Esophagus mucosa (tissue), 1 donor: ENCODE measurements at regions not wholly inside any gene's neighbourhood (a gene's known extent, or its start where the extent isn't known, plus 50 kb on each side); places are given as distances from the start of the nearest gene placed in this dataset.

ENCODE experiments used
- ATAC-seq: fragments of 200-7000 bp; cut with Tn5 transposase; one replicate; pipeline ENCODE4 v1.9.1; 2020
- donor health status: DM: yes; HTN: yes; CAD: no.

- ATAC-seq: no peak
Measured at GRCh38 chr6:152905551-152906299, 77.1 kb downstream of the FBXO5 start.

GRCh38 chr6:152909241-152909640, 73.6 kb downstream of the FBXO5 start:
- ATAC-seq: no peak

DNA sequence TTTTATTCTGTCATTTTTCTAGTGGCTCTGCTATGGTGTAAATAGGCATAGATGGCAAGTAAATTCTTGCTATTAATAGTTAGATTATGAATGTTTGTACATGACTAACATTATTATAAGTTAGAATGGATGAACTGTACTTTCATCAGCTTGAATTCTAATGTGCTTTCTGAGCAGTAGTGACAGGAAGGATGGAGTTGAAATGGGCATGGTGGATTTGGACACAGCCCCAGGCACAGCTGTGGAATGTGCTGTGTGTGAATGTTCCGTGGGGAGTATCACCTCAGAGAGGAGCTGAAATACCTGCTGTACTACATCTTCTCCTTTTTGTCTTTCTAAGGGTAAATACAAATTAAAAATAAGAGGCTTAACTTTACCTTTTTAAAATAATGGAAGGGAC, 66.8 kb downstream of the FBXO5 start:
- ATAC-seq: peak; percentile 86

DNA sequence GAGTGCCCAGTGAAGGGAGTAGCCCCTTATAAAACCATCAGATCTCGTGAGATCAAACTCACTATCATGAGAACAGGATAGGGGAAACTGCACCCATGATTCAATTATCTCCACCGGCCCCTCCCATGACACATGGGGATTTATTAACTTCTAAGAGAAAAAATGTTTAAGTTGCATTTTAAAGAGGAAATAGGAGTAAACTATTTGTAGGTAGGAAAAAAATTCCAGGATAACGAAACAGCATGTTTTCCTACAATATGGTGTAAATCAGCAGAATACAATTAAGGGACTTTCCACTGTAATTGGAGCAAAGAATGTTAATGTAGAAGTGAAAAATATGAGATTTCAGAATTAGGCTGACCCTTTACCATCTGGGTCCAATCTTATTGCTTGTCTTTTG, 63.9 kb downstream of the FBXO5 start:
- no peak for ATAC-seq

GRCh38 chr6:152920016-152920415, 62.8 kb downstream of the FBXO5 start:
- ATAC-seq: no peak
